ENCODE measurements at regions not wholly inside any gene's neighbourhood (a gene's known extent, or its start where the extent isn't known, plus 50 kb on each side); places are given as distances from the start of the nearest gene placed in this dataset.
"Not testable (repeated sequence)": the region's sequence is repeated elsewhere in the genome, so short reads cannot be mapped to it uniquely, and the experiment has no call there.

DNA sequence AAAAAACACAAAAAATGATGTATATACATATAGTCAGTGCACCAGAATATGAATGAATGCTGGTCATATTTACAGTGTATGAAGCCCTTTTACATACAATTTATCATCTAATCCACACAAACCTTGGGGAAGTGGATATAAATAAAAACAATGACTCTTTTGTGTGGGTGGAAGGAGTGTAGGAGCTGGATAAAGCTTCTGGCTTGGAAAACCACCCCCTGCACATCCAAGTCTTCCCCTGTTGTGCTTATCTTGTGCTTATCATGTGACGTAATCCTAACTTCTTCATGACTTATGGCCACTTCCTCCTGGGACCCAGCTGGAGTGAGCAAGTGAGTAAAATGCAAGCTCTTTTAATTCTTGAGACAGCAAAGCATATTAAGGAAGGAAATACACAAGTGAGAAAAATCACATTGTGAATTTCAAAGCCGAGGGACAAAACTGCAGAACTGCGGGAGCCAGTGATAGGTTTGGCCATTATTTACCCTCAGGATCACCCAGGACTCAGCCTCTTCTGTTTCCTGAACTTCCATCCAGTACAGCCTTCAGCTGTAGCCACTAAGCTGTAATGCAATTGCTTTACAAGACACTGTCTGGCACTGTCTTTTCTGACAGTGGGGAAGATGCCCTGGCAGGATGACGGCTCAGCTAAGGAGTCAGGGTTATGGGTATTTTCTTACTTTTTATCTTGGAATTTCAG, 104.0 kb upstream of the PPM1J start:
- DNase-seq (ENCODE audit: low read depth in 2 of 2, low spot score in 1 of 2), result no peak

GRCh38 chr1:112817555-112818373, 102.6 kb upstream of the PPM1J start:
- DNase-seq (ENCODE audit: low read depth in 2 of 2, low spot score in 1 of 2), result no peak

- DNase-seq (ENCODE audit: low read depth in 2 of 2, low spot score in 1 of 2), result no peak
These were observed 100.2 kb upstream of the PPM1J start for GRCh38 chr1:112815376-112815775.

DNA sequence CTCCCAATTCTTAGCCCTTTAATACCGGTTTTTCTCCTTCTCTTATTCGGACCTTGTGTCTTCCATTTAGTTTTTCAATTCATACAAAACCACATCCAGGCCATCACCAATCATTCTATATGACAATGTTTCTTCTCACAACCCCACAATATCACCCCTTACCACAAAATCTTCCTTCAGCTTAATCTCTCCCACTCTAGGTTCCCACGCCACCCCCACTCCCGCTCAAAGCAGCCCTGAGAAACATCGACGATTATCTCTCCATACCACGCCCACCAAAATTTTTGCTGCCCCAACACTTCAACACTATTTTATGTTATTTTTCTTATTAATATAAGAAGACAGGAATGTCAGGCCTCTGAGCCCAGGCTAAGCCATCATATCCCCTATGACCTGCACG, 99.5 kb upstream of the PPM1J start:
- DNase-seq (ENCODE audit: low read depth in 2 of 2, low spot score in 1 of 2), result not testable (repeated sequence)

DNA sequence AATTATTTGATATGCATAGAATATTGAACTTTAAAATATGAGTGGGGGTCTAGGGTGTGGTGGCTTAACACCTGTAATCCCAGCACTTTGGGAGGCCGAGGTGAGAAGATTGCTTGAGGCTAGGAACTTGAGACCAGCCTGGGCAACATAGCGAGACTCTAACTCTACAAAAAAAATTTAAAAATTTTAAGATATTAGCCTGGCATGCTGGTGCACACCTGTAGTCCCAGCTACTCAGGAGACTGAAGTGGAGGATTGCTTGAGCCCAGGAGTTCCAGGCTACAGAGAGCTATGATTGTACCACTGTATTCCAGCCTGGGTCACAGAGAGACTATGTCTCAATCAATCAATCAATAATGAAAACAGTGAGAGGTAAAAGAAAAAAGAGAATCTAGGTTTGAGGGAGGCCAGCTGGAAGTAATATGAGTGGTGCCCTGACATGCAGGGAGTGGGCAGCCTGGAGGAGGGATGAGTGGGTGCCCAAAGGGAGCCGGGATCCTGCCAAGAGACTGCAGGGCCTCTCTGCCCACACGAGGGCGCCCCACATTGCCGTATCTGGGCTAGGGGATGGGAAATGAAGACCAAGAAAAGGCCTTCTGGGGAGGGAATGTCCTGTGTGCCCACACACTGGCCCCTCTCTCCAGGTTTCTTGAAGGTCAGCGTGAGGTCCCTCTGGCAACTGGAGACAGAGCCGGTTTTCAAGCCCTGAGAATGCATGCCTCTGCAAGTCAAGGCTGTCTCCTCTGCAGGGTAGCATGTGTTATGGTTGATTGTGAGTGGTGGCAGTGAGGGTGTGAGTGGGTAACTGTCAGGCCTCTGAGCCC, 93.9 kb upstream of the PPM1J start:
- peak; percentile 21 to 33 for DNase-seq (ENCODE audit: low read depth in 2 of 2, low spot score in 1 of 2)

GRCh38 chr1:112807999-112808398, 92.9 kb upstream of the PPM1J start:
- DNase-seq (ENCODE audit: low read depth in 2 of 2, low spot score in 1 of 2), result no peak

GRCh38 chr1:112807117-112807516, 92.0 kb upstream of the PPM1J start:
- DNase-seq (ENCODE audit: low read depth in 2 of 2, low spot score in 1 of 2), result no peak

GRCh38 chr1:112806090-112806642, 91.0 kb upstream of the PPM1J start:
- no peak for DNase-seq (ENCODE audit: low read depth in 2 of 2, low spot score in 1 of 2)

GRCh38 chr1:112805155-112805853, 90.2 kb upstream of the PPM1J start:
- no peak for DNase-seq (ENCODE audit: low read depth in 2 of 2, low spot score in 1 of 2)

- peak in 1 of 2 donors; percentile 3 for DNase-seq (ENCODE audit: low read depth in 2 of 2, low spot score in 1 of 2)
These were observed 89.0 kb upstream of the PPM1J start for GRCh38 chr1:112803906-112804762.

GRCh38 chr1:112800289-112800688, 85.2 kb upstream of the PPM1J start:
- DNase-seq (ENCODE audit: low read depth in 2 of 2, low spot score in 1 of 2), result no peak

DNA sequence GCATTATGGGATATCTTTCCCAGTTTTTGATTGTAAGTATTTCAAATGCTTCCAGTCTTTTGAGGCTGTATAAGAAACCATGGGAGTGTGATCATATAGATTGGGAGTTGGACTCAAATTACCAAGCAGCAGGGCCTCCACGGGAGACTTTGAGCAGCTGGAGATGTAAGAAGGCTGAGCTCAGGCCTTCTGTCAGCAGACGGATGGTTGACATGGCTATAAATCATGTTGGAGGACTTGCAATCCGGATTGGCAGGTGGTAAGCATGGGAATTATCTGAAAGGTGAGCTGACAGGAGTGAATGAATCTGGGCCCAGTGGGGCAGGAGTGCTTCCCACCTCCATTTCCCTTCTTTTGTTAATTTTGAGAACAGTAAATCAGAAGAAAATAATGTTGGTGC, 83.2 kb upstream of the PPM1J start:
- no peak for DNase-seq (ENCODE audit: low read depth in 2 of 2, low spot score in 1 of 2)

DNA sequence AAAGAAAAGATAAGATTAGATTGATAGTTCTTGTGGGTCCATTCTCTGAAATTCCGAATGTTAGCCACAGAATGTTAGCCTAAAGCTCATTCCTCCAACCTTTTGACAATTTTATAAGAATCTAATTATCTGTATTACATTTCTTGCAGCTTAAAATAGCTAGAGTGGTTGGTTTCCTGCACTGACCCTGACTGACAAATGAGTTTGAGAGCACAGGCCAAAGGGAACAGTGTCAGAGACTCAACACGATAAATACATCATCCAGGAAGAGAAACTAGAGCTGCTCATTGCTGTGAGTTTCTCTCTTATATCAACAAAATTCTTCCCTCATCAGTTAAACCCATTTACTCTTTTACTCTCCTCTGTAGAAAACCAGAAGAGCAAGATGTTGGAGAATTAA, 82.1 kb upstream of the PPM1J start:
- DNase-seq (ENCODE audit: low read depth in 2 of 2, low spot score in 1 of 2), result no peak

DNA sequence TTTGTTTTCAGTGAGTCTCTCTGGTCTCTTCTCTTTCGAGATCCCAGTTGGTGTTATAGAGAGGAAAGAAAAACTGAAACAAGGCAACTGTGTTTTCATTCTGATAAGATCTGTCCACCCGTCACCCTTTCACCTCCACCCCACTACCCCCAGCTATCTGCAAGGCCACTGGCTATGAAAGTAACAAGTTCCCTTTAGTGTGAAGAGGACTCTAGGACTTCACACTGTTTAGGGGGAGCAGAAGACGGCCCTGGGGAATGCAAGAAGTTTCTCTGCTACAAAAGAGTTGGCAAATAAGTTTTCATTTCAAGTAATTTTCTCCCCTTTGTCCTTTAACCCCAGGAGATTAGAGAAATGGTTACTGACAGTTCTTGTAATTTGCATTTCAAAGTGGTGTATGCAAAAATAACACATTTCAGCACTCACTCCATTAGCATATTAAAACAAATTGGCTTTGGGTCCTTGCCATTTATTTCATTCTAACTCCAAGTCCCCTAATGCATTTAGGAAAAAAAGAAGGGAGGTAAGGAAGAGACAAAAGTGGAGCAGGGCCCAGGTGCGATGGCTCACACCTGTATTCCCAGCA, 79.6 kb upstream of the PPM1J start:
- no peak for DNase-seq (ENCODE audit: low read depth in 2 of 2, low spot score in 1 of 2)

DNA sequence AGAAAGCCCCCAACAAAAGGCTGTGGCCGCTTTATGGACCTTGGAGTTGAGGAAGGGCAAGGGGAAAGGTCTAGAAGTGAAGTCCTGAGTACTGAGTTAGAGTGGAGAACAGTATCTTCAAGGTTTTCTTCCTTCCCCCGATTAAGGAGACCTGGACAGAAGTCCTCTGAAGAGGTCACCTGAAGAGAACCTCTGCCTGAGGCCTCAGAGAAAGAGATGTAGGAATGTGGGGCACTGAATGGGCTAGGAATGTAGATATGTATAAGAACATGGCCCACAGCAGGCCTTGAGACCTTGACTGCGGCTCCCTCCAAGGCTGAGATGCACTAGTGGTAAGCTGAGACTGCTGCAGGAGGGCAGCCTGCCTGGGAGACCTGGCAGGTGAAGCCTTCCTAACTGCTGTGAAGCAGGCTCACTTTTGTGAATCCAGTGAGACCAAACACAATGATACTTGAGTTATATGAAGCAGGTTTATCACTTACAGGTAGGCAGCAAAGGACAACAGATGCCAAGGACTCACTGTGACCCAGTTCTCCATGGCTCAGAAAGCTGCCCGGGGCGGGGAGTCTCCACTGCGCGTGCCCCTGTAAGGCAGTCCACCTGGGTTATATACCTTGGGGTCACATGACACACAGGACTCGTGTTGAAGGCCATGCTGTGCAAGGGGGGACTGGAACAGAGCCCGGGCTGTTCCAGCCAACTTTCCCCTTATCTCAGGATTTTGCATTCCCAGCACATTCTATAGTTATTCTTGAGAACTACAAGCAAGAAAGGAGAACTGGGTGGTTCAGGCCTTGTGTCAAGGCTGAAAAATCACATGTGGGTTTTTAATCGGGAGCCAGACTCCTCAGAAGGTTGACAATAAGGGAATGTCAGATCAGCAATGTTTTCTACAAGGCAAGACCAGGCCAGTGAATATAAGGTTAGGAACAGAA, 78.8 kb upstream of the PPM1J start:
- no peak for DNase-seq (ENCODE audit: low read depth in 2 of 2, low spot score in 1 of 2)

DNA sequence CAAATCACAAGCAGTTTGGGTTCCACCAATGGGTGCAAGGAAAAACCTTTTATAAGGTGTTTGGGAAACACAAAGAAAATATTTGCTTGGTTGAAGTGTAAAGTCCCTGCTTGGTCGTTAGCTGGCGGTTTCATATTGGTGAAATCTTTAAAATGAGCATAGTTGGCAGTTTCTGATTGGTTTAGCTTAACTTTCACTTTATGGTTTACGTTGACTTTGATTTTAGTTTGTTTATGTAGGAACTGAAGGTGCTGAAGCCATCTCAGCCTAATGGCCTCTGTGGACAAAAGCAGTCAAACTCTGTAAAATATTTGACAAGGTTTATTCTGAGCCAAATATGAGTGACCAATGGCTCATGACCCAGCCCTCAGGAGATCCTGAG, 76.6 kb upstream of the PPM1J start:
- DNase-seq (ENCODE audit: low read depth in 2 of 2, low spot score in 1 of 2), result no peak

- no peak for DNase-seq (ENCODE audit: low read depth in 2 of 2, low spot score in 1 of 2)
These were observed 76.0 kb upstream of the PPM1J start for GRCh38 chr1:112790920-112791722.

DNA sequence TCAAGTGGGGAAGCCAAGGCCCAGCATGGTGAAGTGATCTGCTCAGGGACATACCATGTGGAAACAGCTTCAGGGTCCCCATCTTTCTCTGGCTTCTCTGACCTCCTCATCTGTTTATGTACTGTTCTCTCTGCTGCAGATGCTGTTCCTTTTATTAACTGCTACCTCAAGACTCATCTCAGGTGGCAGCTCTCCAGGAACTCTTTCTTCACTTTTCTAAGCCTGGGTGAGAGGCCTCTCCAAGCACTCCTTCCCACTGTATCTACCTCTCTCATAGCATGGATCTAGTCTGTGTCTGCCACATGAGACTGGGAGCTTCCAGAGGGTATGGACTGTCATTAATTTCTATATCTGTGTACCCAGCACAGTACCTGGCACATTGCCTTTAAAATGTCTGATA, 73.4 kb upstream of the PPM1J start:
- no peak for DNase-seq (ENCODE audit: low read depth in 2 of 2, low spot score in 1 of 2)
